Kidney tubule cell (primary cell): ENCODE measurements at regions not wholly inside any gene's neighbourhood (a gene's known extent, or its start where the extent isn't known, plus 50 kb on each side); places are given as distances from the start of the nearest gene placed in this dataset.

Experiments
- DNase-seq: peaks from one replicate; pipeline ENCODE4 v3.0.0-alpha.2; 2018; ENCODE audit warnings: low spot score

GRCh38 chr5:2206293-2207108 is 323.8 kb upstream of the IRX4 start:
- DNase-seq = no peak

GRCh38 chr5:2205596-2206226 is 323.0 kb upstream of the IRX4 start:
- no peak for DNase-seq

GRCh38 chr5:2205185-2205585 is 322.5 kb upstream of the IRX4 start:
- DNase-seq = no peak

- no peak for DNase-seq
These were observed 321.9 kb upstream of the IRX4 start for GRCh38 chr5:2204366-2205184.

DNA sequence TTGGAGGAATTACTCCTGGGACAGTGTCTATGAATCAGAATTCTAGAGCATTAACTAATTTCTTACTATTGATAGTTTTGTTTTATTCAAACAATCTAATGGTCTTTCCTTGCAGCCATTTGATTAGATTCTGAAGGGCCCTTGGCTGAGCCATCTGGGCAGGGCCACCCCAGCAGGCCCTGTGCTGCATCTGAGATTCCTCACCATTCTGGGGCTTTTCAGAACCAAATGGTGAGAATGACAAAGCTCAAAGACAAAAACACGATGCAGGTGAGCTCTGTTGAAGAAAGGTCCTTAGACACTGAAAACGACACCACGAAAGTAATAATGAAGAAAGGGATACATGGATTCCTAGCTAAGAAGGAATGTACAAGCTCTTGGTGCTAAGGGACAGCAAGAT is 321.0 kb upstream of the IRX4 start:
- no peak for DNase-seq

GRCh38 chr5:2201832-2202231 is 319.1 kb upstream of the IRX4 start:
- no peak for DNase-seq

DNA sequence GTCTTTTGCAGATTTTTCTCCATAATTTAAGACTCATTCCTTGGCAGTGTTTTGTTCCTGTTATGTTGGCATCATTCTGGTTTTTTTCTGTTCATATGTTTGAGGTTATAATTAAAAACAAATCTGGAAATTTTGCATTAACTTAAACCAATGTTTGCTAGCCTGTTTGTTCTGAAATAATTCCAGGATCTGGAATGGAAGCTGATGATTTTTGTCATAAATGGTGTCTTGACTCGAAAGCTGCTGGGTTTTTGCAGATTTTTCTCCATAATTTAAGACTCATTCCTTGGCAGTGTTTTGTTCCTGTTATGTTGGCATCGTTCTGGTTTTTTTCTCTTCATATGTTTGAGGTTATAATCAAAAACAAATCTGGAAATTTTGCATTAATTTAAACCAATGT is 318.7 kb upstream of the IRX4 start:
- no peak for DNase-seq

- DNase-seq = no peak
These were observed 318.3 kb upstream of the IRX4 start for GRCh38 chr5:2201011-2201410.

GRCh38 chr5:2200261-2200950 is 317.7 kb upstream of the IRX4 start:
- no peak for DNase-seq

- no peak for DNase-seq
These were observed 317.0 kb upstream of the IRX4 start for GRCh38 chr5:2199697-2200096.

GRCh38 chr5:2196989-2197619 is 314.4 kb upstream of the IRX4 start:
- no peak for DNase-seq

DNA sequence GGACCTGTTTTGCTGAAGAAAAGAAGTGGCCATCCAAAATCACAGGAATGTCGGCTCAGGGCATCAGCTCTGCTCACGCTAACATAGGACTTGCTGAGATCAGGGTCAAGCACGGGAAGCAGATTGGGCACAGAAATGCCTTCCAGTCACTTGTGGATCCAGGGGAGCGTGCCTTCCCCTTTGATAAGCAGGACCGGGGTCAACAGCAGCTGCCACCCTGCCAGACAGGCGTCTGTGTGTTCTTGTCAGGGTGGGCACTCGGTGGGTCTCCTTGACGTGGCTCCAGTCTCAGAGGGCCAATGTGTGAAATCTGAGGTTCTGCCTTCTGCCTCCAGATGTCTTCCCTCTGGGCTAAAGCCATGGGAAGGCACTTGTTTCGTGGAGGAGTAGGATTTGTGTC is 313.7 kb upstream of the IRX4 start:
- DNase-seq = no peak

- no peak for DNase-seq
These were observed 312.2 kb upstream of the IRX4 start for GRCh38 chr5:2194949-2195348.

- no peak for DNase-seq
These were observed 311.5 kb upstream of the IRX4 start for GRCh38 chr5:2194236-2194555.

DNA sequence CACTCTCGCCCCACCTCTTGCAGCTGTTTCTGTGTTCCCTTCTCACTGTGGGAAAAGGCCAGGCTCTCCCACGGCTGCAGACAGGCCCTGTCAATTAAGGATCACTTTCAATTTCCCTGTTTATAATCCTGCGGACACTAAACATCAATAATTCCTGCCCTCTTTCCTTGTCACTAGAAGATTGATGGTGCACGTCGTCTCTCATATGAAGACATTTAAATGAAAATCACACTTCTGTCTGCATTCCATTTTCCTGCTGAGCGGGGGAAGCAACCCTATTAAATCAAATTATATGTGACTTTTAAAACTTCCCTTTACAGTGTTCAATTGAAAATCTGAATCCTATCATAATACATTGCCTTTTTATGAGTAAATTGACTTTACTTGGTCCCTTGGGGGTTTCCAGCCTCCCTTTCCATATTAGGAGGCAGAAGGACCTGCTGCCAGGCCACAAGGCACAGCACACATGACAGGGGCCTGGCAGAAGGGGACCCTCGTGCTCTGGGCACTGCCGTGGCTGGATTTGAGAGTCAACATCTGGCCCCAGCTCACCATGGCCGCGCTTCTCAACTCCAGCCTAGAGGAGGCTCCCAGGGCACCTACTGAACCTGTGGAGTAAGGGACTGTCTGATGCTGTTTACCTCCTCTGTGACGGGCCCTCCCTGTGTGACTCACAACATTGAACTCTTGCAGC is 311.0 kb upstream of the IRX4 start:
- no peak for DNase-seq

DNA sequence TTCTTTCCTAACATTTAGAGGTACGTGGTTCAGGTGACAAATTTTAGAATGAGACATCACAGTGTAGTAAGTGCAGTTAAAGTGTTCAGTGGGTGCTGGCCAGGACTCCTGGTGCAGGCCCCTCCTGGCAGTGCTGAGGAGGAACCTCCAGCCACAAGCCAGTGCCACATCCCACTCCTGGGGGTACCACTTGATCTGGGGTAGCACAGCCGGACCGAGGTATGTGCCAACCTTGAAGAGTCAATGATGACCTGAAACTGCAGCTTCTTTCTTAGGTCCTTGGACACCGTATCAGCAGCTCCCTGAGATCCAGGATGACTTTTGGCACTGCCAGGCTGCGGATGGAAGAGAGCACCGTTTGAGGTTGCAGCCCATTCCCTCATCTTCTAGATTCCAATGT is 310.4 kb upstream of the IRX4 start:
- no peak for DNase-seq

- DNase-seq = no peak
These were observed 309.8 kb upstream of the IRX4 start for GRCh38 chr5:2192496-2192895.

- DNase-seq = no peak
These were observed 309.2 kb upstream of the IRX4 start for GRCh38 chr5:2191972-2192371.

- DNase-seq = no peak
These were observed 307.8 kb upstream of the IRX4 start for GRCh38 chr5:2190549-2190948.

GRCh38 chr5:2188661-2189060 is 305.9 kb upstream of the IRX4 start:
- no peak for DNase-seq

DNA sequence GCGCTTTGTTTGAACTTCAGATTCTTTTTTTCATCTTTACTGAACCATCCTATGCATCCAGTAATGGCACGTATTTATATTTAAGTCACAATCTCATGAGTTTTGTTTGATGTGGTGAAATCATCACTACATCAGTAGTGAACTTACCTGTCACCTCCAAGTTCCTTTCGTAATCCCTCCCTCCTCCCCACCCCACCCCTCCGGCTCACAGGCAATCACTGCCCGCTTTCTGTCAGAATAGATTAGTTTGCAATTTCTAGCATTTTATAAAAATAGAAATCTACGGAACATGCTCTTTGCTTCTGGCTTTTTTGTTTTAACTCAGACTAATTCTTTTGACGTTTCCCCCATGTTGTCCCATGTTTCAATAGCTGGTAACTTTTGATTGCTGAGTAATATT is 305.4 kb upstream of the IRX4 start:
- DNase-seq = no peak
